T-cell (primary cell): ENCODE measurements at regions not wholly inside any gene's neighbourhood (a gene's known extent, or its start where the extent isn't known, plus 50 kb on each side); places are given as distances from the start of the nearest gene placed in this dataset.

ENCODE experiments used
- ATAC-seq, 4 experiments: fragments of 200-7000 bp in 3 of 4; fragments of 150-1000 bp in 1 of 4; cut with Tn5 transposase; replicated peaks in 1 of 4; 1 replicate in 3 of 4; 2 replicates in 1 of 4; pipeline ENCODE4 v1.10.0; 2021; ENCODE audit warnings: moderate library complexity in 3 of 4, mild to moderate bottlenecking in 2 of 4, moderate number of reproducible peaks in 1 of 4
- CTCF ChIA-PET, 2 donors: fragments of 300-600 bp; sonication (Branson Sonifier 250); formaldehyde crosslinking; loops; one replicate each; lab custom pipeline; 2022; ENCODE audit warnings: antibody characterized with exemption in 2 of 2; lab: Charles Lee
- POLR2A ChIA-PET, 2 donors: fragments of 300-600 bp; sonication (Branson Sonifier 250); formaldehyde crosslinking; loops; one replicate each; lab custom pipeline; 2022; ENCODE audit warnings: antibody characterized with exemption in 2 of 2; lab: Charles Lee
- DNase-seq, 35 experiments: peaks; one replicate each; pipeline versions ENCODE4 v3.0.0 to v3.0.0-alpha.2; 2013 to 2023
- H3K27ac ChIP-seq: one replicate; pipeline ENCODE4 v1.5.1; 2013; ENCODE audit warnings: low read length
- H3K27me3 ChIP-seq, 2 experiments: replicated peaks in 1 of 2; 1 replicate in 1 of 2; 2 replicates in 1 of 2; pipeline versions ENCODE4 v1.6.1 to v1.7.0; 2013; ENCODE audit warnings: low read length in 1 of 2, mixed read lengths in 1 of 2; ENCODE audit not compliant: control insufficient read depth in 2 of 2, insufficient read depth in 2 of 2; ENCODE audit errors: extremely low read depth in 1 of 2
- H3K36me3 ChIP-seq, 2 donors: 1 replicate in 1 of 2; 2 replicates in 1 of 2; pipeline versions ENCODE4 v1.6.1 to v1.7.0; 2013; ENCODE audit warnings: low read length in 1 of 2; ENCODE audit not compliant: control insufficient read depth in 2 of 2, insufficient read depth in 1 of 2; ENCODE audit errors: extremely low read depth in 1 of 2
- H3K4me1 ChIP-seq, 2 experiments: 1 replicate in 1 of 2; 2 replicates in 1 of 2; pipeline versions ENCODE4 v1.6.1 to v1.7.0; 2013; ENCODE audit warnings: low read length in 2 of 2, mixed read lengths in 1 of 2; ENCODE audit not compliant: insufficient read depth in 2 of 2, control insufficient read depth in 1 of 2; ENCODE audit errors: extremely low read depth in 1 of 2
- H3K4me3 ChIP-seq, 2 donors: 1 replicate in 1 of 2; 2 replicates in 1 of 2; pipeline versions ENCODE4 v1.5.1 to v1.7.0; 2013; ENCODE audit warnings: mild to moderate bottlenecking in 2 of 2, low read length in 1 of 2, moderate library complexity in 1 of 2; ENCODE audit not compliant: control insufficient read depth in 1 of 2; ENCODE audit errors: extremely low read depth in 1 of 2
- H3K9me3 ChIP-seq: 2 replicates; pipeline ENCODE4 v1.7.0; 2013
- H3K27ac Mint-ChIP-seq, 2 donors: one replicate each; pipeline ENCODE4 v1.8.0; 2020 to 2021; ENCODE audit warnings: mild to moderate bottlenecking in 2 of 2, mixed read lengths in 2 of 2
- H3K27me3 Mint-ChIP-seq, 2 donors: one replicate each; pipeline ENCODE4 v1.8.0; 2021 to 2022; ENCODE audit warnings: mixed read lengths in 2 of 2
- H3K36me3 Mint-ChIP-seq: one replicate; pipeline ENCODE4 v1.8.0; 2021; ENCODE audit warnings: mixed read lengths
- H3K4me1 Mint-ChIP-seq, 3 donors: one replicate each; pipeline ENCODE4 v1.8.0; 2020 to 2022; ENCODE audit warnings: mixed read lengths in 3 of 3, mild to moderate bottlenecking in 1 of 3
- H3K4me3 Mint-ChIP-seq, 3 donors: one replicate each; pipeline ENCODE4 v1.8.0; 2020 to 2022; ENCODE audit warnings: mild to moderate bottlenecking in 3 of 3, mixed read lengths in 3 of 3, moderate library complexity in 3 of 3
- H3K9me3 Mint-ChIP-seq, 3 donors: one replicate each; pipeline ENCODE4 v1.8.0; 2020 to 2022; ENCODE audit warnings: mixed read lengths in 3 of 3
- WGBS: methylation state at CpG from one replicate; pipeline ENCODE4 v1.1.5; 2013; ENCODE audit warnings: missing lambda C conversion rate; ENCODE audit not compliant: insufficient coverage; 5-methylcytosine and 5-hydroxymethylcytosine counted together

DNA sequence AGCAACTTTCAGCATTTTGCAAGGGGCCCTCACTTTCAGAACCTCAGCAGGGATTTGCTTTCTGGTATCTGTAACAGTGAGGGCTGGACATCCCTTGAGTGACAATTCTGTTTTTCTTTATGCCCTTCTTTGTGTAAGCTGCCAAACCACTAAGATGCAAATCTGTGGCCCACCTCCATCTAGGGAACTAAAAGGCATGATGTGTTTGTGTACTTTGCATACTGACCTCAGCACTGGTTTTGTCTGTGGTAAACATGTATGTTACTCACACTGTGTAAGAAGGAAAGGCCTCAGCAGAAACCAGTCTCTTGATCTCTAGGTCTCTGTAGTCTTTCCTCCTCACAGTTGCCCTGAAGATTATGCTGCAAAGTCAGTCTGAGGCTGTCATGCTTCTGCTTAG is 396.6 kb upstream of the DYNLRB2 start:
- H3K4me1 Mint-ChIP-seq: no peaks in the 10 kb centered on the region
- H3K4me3 Mint-ChIP-seq: no peak overlapping the region
- ATAC-seq (no peak), DNase-seq (no peak)
- H3K4me3 ChIP-seq: no peak overlapping the region
- CTCF ChIA-PET: no interaction called here
- peaks cover 7 to 25% of the 10 kb centered on the region in 2 donors for H3K27me3 Mint-ChIP-seq
- H3K9me3 Mint-ChIP-seq: peaks cover 3 to 14% (median 4%) of the 10 kb centered on the region in 3 donors
- no peaks in the 10 kb centered on the region for H3K36me3 ChIP-seq
- no peaks in the 10 kb centered on the region for H3K9me3 ChIP-seq
- POLR2A ChIA-PET: no interaction called here
- peaks cover 0 to 2% of the 10 kb centered on the region in 2 experiments for H3K27me3 ChIP-seq
- no peak overlapping the region for H3K27ac ChIP-seq
- no peaks in the 10 kb centered on the region for H3K36me3 Mint-ChIP-seq
- H3K27ac Mint-ChIP-seq: no peak overlapping the region
- H3K4me1 ChIP-seq: no peaks in the 10 kb centered on the region

GRCh38 chr16:80142940-80143339 is 397.9 kb upstream of the DYNLRB2 start:
- no peaks in the 10 kb centered on the region for H3K4me1 Mint-ChIP-seq
- H3K4me3 Mint-ChIP-seq: no peak overlapping the region
- peaks cover 7 to 25% of the 10 kb centered on the region in 2 donors for H3K27me3 Mint-ChIP-seq
- Histone ChIP-seq H3K4me1 (no peaks in the 10 kb centered on the region), H3K36me3 (no peaks in the 10 kb centered on the region), H3K4me3 (no peak overlapping the region), H3K9me3 (no peaks in the 10 kb centered on the region), H3K27ac (no peak overlapping the region), H3K27me3 (peaks cover 0 to 2% of the 10 kb centered on the region in 2 experiments)
- peaks cover 4 to 14% (median 4%) of the 10 kb centered on the region in 3 donors for H3K9me3 Mint-ChIP-seq
- no peak for DNase-seq
- H3K36me3 Mint-ChIP-seq: no peaks in the 10 kb centered on the region
- no peak for ATAC-seq
- POLR2A ChIA-PET: no interaction called here
- CTCF ChIA-PET: no interaction called here
- H3K27ac Mint-ChIP-seq: no peak overlapping the region

GRCh38 chr16:80142281-80142680 is 398.5 kb upstream of the DYNLRB2 start:
- Mint-ChIP-seq H3K36me3 (no peaks in the 10 kb centered on the region), H3K4me1 (no peaks in the 10 kb centered on the region), H3K27me3 (peaks cover 7 to 19% of the 10 kb centered on the region in 2 donors), H3K27ac (no peak overlapping the region), H3K9me3 (peaks cover 4 to 9% (median 4%) of the 10 kb centered on the region in 3 donors), H3K4me3 (no peak overlapping the region)
- no peaks in the 10 kb centered on the region for H3K9me3 ChIP-seq
- H3K4me3 ChIP-seq: no peak overlapping the region
- DNase-seq: no peak
- peaks cover 0 to 2% of the 10 kb centered on the region in 2 experiments for H3K27me3 ChIP-seq
- CTCF ChIA-PET: no interaction called here
- no peaks in the 10 kb centered on the region for H3K4me1 ChIP-seq
- H3K36me3 ChIP-seq: no peaks in the 10 kb centered on the region
- no peak overlapping the region for H3K27ac ChIP-seq
- 54% methylated on average over 2 of the region's 6 CpGs for WGBS
- no peak for ATAC-seq
- POLR2A ChIA-PET: no interaction called here

GRCh38 chr16:80129791-80130190 is 411.0 kb upstream of the DYNLRB2 start:
- H3K4me3 ChIP-seq: no peak overlapping the region
- Mint-ChIP-seq H3K27me3 (peaks cover 0 to 2% of the 10 kb centered on the region in 2 donors), H3K36me3 (no peaks in the 10 kb centered on the region), H3K4me1 (no peaks in the 10 kb centered on the region), H3K27ac (no peak overlapping the region), H3K4me3 (no peak overlapping the region), H3K9me3 (peaks cover 0 to 4% (median 0%) of the 10 kb centered on the region in 3 donors)
- H3K36me3 ChIP-seq: no peaks in the 10 kb centered on the region
- H3K27me3 ChIP-seq: no peaks in the 10 kb centered on the region
- H3K4me1 ChIP-seq: no peaks in the 10 kb centered on the region
- no peaks in the 10 kb centered on the region for H3K9me3 ChIP-seq
- POLR2A ChIA-PET: no interaction called here
- CTCF ChIA-PET: no interaction called here
- no peak for ATAC-seq
- DNase-seq: no peak
- H3K27ac ChIP-seq: no peak overlapping the region
- 58% methylated on average over 3 of the region's 4 CpGs for WGBS

DNA sequence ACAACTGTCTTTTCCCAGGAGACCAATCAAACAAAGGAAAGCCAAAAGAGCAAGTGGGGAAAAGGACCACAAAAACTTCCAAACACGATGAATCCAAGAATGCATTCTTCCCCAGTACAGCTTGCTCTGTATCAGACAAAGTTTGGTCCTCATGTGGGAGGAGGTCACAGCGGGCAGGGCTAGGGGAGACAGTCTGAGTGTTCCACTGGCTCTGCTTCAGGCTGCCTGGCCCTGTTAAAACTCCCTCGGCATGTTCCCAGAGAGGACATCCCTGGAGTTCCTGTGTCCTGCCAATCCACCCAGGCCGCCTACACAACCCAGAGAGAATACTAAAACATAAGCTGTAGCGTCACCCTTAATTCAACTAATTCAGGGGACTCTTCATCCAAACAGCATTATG is 415.1 kb upstream of the DYNLRB2 start:
- DNase-seq: no peak
- Histone ChIP-seq H3K36me3 (no peaks in the 10 kb centered on the region), H3K9me3 (no peaks in the 10 kb centered on the region), H3K4me1 (no peaks in the 10 kb centered on the region), H3K27me3 (peaks cover 0 to 4% of the 10 kb centered on the region in 2 experiments), H3K27ac (no peak overlapping the region), H3K4me3 (no peak overlapping the region)
- Mint-ChIP-seq H3K4me3 (no peak overlapping the region), H3K27ac (no peak overlapping the region), H3K9me3 (no peaks in the 10 kb centered on the region), H3K4me1 (no peaks in the 10 kb centered on the region), H3K36me3 (no peaks in the 10 kb centered on the region), H3K27me3 (peaks cover 2% of the 10 kb centered on the region in 2 donors)
- ChIA-PET POLR2A (no interaction called here), CTCF (no interaction called here)
- no peak for ATAC-seq
- 71% methylated on average over 4 of the region's 5 CpGs for WGBS

GRCh38 chr16:80123189-80123588 is 417.6 kb upstream of the DYNLRB2 start:
- Histone ChIP-seq H3K27me3 (peaks cover 0 to 4% of the 10 kb centered on the region in 2 experiments), H3K4me1 (no peaks in the 10 kb centered on the region), H3K27ac (no peak overlapping the region), H3K4me3 (no peak overlapping the region), H3K36me3 (no peaks in the 10 kb centered on the region), H3K9me3 (no peaks in the 10 kb centered on the region)
- ChIA-PET POLR2A (no interaction called here), CTCF (no interaction called here)
- Mint-ChIP-seq H3K9me3 (no peaks in the 10 kb centered on the region), H3K4me3 (no peak overlapping the region), H3K4me1 (no peaks in the 10 kb centered on the region), H3K27me3 (peaks cover 2 to 17% of the 10 kb centered on the region in 2 donors), H3K27ac (no peak overlapping the region), H3K36me3 (no peaks in the 10 kb centered on the region)
- no peak for ATAC-seq
- no peak for DNase-seq
- WGBS: no CpG with 5 or more reads among the region's 1 CpG

- ChIA-PET CTCF (interaction anchor here in 1 of 2 donors (0.6 kb wide), 1 partner anchor 66 kb away, joined by 3 read pairs; no protein-coding TSS in a partner anchor), POLR2A (interaction anchor here in 1 of 2 donors (0.7 kb wide), 1 partner anchor 604 kb away, joined by 4 read pairs; no protein-coding TSS in a partner anchor)
- H3K36me3 ChIP-seq: no peaks in the 10 kb centered on the region
- Mint-ChIP-seq H3K27ac (no peak overlapping the region), H3K27me3 (peaks cover 0 to 24% of the 10 kb centered on the region in 2 donors), H3K36me3 (no peaks in the 10 kb centered on the region), H3K4me3 (no peak overlapping the region), H3K9me3 (no peaks in the 10 kb centered on the region), H3K4me1 (no peaks in the 10 kb centered on the region)
- 75% methylated on average over 5 of the region's 9 CpGs for WGBS
- ATAC-seq (no peak), DNase-seq (no peak)
- peaks cover 0 to 4% of the 10 kb centered on the region in 2 experiments for H3K27me3 ChIP-seq
- no peak overlapping the region for H3K27ac ChIP-seq
- no peaks in the 10 kb centered on the region for H3K4me1 ChIP-seq
- no peak overlapping the region for H3K4me3 ChIP-seq
- no peaks in the 10 kb centered on the region for H3K9me3 ChIP-seq
Observed at GRCh38 chr16:80122115-80122514, 418.7 kb upstream of the DYNLRB2 start.
